ENCODE measurements at regions not wholly inside any gene's neighbourhood (a gene's known extent, or its start where the extent isn't known, plus 50 kb on each side); places are given as distances from the start of the nearest gene placed in this dataset.

DNA sequence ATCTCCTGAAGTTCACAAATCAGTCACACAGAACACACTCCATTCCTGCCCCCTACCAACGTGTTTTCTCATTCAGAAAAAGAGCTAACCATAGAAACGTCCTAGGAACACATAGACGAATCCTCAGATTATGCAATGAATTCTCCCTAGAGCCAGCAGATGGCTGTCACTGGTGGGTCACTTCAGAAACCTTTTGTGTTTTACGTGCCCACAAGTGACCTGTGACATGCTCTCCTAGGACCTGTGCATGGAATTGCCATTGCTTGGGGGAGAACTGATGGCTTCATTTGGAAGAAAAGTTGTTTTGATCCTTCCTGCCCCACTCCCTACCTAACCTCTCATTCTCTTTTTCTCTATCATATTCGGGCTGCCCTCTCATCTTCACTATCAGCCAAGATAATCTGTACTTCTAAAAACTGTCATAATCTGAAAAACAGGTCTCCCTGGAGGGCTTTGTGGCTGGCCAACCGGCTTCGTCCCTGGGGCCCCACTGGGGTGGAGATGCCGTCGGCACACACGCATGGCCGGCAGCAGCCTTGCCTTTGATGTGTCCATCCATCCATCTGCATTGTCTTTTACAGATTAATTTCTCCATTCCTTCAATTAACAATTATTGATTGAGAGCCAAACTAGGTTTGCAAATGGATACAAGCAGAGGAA, 144.1 kb upstream of the SERP2 start:
- no peak for DNase-seq

DNA sequence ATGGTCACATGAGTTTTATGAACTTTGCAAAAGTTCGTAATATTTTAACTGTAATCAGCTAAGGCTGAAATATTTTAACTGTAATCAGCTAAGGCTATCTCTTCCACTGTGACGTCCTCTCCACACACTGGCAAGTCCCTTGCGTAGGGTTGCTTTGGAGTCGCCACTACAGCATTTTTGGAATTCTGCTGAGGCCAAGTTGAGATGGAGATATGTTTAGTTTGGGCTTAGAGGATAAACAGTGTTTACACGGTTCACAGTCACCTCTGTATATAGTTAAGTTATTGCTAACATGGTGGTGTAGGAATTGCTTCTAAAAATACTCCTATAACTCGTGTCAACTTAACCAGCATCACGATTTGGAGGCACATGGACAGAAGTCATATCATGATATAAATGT, 143.6 kb upstream of the SERP2 start:
- DNase-seq, result no peak

DNA sequence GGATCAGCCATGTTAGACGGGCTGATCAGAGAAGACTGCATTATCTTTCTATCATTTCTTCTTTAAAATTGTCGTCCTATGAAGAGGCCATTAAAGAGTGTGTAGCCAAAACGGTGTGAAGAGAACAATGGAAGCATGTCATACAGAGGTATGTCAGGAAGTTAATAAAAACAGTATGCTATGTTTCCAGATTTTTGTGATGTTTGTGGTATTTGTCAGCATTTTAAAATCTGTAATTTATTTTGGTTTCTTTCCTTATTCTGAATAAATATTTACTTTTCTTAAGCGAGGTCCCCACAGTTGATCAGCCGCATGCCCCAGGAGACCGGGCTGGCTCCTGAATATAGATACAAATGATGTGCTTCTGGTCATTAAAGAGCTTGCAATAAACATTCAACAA, 142.9 kb upstream of the SERP2 start:
- DNase-seq, result no peak

DNA sequence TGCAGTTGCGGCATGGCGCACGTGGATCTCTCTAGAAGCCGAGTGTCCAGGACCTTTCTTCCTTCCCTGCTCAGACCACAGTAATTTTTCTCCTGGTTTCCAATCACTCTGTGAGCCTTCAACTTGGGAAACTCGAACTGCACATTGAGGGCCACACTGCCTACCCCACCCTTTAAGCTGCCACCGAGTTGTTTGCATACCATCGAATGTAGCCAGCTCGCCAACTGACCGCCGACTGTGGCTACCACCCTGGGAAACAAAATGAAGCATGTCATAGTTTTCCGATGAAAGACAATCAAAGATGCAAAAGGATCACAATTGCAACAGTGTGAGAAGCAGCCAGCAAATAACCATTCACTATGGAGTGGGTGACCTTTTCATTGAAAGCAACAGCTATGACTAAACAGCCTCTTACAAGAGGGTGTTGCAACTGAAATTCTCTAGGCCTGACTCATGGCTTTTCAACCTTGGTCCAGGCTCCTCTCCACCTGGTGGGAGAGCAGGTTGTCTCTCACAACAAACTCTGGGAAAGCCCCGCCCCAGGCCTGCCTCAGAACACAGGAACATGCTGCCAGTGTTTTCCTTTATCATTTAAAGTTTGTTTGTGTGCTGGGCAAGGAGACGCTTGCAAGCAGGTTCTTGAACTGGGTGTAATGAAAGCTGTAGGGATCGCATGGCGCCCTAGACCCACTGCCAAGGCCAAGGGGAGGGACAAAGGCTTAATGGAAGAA, 141.7 kb upstream of the SERP2 start:
- DNase-seq, result peak; percentile 92

DNA sequence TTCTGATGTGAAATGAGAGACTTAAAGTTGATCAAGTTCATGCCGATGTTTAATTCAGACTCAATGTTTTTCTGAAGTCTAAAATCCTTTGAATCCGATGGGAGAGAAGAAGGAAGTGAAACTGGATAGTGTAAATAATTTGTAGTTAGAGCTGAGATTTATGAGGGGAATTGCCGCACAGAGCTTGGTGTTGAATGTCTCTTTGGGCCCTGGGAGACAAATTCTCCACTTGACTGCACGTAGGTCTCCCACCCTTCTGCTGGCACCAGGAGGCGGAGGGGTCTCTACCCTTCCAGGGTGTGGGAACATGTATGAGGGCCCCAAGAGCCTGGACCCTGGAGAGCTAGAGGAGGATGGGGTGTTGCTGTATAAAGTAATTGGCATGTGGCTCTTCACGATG, 140.8 kb upstream of the SERP2 start:
- DNase-seq, result no peak

DNA sequence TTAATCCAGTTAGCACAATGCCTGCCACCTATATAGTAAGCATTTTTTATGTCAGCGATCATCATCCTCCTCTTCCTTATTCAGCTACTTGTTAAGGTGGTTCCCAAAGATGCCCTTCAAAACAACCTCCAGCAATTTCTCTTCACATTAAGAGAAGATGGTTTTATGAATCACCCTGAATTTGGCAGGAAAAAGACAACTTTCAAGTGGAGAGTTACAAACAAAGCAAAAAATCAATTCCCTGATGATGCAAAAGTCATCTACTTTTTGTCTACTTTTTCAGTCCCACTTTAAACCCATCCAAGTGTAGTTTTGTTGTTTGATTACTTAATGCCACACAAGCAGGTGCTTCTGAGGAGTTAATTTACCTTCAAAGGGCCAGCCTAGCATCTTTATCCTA, 139.1 kb upstream of the SERP2 start:
- DNase-seq, result no peak

DNA sequence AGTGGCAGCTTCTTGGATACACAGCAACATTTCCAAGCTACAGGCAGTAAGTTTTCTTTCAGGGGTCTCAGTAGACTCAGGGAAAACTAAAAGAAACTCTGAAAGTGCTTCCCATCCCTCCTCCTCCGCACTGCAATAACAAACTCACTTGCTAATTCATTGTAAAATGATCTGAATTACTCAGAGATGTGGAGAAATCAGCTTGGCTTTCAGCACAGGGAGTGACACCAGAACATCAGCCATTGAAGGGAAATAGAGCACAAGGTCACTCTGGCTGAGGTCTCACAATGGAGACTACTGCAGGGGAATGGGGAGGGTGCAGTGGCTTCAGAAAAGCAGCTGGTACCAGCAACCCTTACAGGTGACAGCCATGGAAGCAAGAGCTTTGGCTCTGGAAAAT, 137.3 kb upstream of the SERP2 start:
- DNase-seq, result no peak

DNA sequence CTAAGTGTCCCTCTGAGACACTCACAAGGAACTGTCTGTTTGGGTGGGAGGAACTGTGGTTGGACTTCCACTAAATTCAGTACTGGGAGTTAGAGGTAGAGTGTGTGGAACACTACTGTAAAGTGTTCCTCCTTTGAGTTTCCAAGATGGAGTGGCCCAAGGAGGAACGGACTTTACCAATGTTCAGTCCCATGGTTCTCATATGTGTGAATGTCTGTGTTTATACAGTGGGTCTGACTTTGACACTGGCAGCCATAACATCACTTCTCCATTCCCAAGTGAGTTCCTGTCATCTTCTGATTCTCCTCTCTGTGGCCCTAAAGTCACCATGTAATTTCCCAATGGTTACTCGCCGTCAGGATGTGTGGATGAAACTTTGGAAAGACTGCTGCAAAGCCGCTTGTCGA, 136.8 kb upstream of the SERP2 start:
- no peak for DNase-seq

DNA sequence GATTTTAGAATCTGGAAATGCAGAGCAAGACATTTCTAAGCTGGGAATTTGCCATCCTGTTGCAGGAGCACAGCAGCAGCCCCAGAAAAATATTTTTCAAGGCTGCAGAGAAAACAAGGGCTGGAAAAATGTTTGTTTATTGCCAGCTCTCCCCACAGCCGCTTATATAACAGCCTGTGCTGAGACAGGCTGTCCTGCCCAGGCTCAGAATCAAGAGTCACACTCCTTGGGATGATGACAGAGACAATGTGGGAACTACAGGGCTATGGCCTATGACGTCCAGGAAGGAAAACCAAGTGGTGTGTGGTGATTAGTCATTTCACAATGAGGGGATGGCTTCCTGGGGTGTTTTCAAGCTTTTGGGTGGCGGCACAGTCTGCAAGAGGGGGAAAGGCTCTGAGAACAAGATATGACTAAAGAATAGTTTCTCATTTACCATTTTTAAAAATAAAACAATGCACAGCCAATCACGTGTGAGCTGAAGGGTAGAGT, 136.3 kb upstream of the SERP2 start:
- peak; percentile 7 for DNase-seq

DNA sequence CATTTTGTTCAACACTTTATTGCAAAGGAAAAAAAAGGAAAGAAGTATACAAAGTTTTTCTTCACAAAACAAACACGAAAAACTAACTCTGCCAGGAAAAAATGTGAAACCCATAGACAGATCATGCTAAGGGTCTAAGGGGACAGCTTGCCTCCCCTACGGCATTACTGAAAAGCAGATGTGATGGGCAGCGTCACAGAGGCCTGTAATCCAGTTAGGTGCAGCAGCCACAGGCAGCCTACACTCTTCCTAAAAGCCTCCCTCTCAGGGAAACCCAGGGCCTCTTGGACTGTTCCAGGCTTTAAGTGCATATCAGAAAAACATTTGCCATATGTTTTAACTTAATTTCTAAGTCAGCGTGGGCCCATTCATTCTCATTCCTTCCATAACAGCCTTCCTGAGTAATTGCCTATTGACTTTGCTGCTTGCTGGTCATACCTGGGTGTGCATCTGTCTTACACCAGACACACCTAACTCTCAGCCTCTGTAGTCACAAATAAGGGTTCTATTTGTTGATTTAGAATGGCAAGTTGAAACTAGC, 135.7 kb upstream of the SERP2 start:
- DNase-seq, result no peak

DNA sequence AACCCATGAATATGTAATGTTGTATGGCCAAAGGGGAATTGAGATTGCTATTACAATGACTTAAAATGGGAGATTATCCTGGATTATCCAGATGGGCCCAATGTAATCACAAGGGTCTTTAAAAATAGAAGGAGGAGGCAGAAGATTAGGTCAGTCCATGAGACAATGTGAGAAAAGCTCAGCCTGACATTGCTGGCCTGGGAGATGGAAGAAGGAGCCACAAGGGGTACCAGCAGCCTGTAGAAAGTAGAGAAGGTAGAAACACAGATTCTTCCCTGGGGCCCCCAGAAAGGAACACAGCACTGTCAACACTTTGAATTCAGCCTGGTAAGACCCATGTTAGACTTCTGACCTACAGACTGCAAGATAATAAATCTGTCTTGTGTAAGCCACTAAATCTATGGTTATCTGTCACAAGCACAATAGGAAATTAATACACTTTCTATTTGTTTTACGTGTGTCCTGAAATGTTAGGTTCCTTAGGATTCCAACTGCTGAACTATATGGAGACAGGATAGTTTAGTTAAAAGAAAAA, 132.9 kb upstream of the SERP2 start:
- DNase-seq, result no peak

DNA sequence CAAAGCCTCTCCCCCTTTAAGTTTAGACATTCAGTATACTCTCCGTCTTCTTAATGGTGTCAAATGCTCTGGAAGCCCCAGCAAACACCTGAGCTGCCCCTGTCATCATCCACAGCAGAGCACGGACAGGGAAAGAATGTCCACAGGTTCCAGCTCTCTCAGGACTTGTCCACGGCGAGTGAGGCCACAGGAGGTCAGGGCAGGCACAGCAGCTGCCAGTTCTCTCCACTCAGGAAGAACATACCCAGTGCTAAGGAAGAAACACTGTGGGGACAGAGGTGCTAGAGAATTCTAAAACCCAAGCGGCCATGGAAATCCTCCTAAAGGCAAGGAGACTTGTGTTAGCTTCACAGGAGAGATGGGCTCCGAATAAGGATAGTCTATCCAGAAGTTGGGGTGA, 132.0 kb upstream of the SERP2 start:
- no peak for DNase-seq

DNA sequence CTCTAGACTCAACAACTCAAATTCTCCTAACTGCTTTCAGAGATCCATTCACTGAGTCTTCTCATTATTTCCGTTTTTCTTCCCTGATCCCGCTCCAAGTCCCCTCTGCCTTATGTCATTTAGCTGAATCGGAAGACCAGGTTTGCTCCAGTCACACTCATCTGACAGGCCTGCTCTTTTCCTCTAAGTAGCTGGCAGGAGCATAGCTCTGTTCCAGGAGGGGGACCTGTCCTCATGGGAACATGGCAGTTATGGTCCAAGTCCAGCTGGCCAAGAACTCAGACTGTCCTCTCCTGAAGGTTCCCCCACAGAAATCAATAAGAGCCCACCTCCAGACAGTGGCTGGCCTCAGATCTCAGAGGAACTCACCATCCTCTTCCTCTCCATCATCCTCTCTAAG, 130.9 kb upstream of the SERP2 start:
- DNase-seq, result no peak

DNA sequence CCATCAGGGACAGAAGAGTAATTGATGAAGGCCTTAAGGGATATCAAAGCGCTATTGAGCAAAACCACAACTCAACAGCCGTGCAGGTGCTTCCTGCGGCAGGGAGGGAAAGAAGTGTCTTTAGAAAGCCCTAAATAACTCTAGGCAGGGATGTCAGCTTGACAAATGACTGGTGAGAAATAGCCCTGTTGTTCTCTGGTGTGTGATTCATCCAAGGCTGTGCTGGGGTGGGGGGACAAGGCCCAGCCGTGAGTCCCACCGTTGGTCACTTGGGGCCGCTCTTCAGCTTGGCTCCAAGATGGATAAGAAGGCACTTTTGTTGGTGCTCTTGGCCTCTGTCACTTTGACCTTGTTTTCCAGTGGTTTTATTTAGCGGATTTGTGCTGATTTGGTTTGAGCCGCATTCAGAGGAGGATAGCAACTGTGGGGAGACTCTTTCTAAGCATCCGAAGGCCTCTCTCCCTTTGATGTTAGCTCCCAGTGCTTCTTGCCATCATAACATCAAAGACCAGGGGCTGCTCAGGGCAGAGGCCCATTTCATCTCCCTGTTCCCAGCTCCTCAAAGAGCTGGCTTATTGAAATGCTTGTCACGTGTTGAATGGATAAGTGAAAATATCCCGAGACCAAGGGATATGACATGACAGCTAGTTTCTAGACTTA, 130.3 kb upstream of the SERP2 start:
- peak; percentile 68 for DNase-seq

DNA sequence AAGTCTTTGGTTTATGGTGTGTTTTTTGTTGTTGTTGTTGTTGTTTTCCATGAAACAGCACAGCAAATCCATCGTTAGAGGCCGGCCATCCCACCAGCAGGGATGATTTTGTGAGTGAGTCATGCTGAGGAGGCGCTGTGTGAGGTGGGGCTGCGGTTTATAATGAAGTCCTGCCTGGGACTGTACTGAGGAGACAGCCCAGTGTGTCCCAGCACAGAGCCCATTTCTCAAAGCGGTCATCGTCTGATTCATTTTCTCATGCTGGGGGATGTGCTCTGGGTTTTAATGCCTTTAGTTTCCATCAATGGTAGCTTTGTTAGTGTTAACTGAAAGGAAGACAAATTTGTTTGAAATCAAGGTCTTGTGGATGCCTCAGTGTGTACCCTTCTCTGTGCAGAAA, 129.3 kb upstream of the SERP2 start:
- no peak for DNase-seq

DNA sequence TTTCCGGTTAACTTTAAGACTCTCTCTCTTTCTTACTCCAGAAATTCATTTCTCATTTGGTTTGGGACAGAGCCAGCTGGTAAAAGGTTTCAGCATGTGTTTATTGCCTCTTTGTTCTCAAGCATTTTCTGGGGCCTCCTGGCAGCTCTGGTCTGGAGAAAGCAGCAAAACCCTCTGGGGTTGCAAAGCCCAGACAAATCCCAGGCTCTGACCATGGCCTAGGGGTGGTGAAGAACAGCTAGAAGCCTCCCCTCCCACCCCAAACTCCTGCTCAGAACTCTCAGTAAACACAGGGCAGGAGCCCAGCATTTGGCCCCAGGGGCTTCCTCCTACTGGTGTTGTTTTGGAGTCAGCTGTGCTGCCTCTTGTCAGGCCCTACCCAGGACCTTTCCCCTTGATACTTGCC, 124.2 kb upstream of the SERP2 start:
- DNase-seq, result no peak

DNA sequence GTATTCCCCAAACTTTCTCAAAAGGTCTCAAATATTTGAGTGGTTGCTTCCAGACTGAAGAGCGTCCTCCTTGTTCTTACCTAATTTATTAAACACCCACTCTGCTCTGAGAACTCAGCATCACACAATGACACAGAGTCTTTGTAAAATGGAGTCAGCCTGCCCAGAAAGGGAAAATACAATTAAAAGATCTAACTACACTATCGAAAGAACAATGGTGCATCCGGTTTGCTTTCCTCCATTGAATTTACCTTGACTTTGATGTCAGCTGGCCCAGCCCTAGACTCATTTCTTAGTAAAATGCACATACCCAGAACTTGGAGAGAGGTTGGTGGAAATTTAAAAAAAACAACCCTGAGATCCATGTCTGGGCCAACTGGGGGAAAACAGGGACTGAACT, 120.7 kb upstream of the SERP2 start:
- no peak for DNase-seq

DNA sequence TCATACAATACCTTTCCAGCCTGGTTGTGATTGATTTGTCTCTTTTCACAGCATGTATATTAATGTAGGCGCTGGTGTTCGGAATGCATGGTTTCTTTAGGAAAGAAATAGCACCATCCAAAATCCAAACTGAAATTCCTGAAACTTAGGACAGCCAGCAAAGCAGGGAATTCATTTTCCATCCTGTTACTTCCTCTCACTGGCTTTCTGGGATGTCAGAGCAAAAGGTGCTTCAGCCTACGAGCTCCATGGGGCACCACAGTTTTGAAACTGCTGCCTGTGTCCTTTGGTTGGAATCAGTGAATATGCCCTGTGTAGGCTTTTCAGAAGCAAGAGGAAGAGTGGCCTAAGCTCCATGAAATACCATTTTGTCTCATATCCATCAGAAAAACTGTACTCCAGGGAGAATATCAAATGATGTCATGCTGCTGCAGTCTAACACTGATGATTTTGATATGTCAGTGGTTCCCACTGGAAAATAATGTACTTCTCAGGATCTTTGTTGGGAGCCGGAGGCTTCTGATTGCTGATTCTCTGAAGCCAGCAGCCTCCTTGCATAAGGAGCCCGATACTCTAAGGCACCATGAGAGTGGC, 117.8 kb upstream of the SERP2 start:
- DNase-seq, result no peak

DNA sequence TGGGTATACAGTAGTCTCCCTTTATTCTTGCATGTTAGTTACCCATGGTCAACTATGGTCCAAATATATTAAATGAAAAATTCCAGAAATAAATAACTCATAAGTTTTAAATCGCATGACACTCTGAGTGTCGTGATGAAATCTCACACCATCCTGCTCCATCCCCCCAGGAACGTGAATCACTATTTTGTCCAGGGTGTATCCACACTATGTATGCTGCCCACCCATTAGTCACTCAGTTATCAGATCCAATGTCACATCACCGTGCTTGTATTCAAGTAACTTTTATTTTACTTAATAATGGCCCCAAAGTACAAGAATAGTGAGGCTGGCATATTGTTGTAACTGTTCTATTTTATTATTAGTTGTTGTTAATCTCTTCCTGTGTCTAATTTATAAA, 115.8 kb upstream of the SERP2 start:
- no peak for DNase-seq

DNA sequence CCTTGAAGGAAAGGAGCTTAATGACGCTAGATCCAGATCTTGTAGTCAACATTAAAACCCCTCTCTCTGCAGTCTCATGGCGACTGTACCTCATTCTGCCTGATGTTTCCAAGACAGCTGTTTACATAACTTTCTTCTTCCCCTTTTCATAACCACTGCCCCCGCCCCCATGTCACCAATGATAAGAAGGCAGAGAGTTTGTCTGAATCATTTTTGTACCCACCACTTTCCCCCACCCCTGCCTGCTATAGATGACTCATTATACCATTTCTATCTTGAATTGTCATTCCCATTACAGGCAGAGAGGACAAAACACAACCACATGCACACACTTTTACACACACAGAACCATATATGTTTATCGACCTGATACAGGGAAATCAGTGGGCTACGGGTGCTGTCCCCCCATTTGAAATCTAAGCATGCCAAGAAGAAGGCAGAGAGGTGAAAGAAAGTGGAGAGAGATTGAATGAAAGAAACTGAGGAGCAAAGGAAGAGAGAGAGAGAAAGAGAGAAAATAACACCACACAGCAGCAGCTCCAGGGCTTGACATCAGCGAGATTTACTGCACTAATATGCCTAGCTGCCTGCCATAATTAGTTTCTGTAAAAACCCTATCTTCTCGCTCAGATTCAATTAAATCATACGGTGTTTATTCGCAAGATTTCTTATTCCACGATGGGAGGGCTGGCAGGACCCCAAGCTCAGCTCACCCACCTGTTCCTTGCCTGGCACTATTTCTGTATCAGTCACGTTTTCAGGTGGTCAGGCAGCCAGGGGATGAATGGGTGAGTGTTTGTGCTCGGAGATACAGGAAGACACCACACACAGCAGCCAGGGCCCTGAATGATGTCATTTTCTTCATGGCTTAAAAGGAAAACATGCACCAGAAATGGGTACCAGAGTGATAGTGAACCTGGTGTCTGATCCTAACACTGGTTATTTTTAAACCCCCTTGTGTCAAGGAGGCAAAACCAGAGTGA, 114.3 kb upstream of the SERP2 start:
- no peak for DNase-seq

DNA sequence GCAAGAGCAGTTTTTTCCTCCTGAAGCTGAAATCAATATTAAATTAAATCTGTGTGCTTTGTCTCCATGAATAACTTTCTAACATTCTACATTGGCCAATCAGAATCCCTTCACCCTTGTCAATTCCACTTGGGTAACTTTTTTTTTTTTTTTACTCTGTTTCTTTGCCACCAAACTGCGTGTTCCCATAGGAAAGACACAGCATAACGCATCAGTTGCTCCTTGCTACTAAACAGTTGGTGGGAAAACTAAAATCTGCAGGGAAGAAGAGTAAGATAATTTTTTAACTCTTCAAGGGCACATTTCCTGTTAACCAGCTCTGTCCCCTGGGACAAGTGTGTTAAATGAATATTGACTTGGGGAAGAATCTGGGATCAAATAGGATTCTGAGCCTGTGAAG, 113.3 kb upstream of the SERP2 start:
- no peak for DNase-seq

Data from kidney glomerular epithelial cell (primary cell).